Urothelium cell line (cell line): ENCODE measurements at regions not wholly inside any gene's neighbourhood (a gene's known extent, or its start where the extent isn't known, plus 50 kb on each side); places are given as distances from the start of the nearest gene placed in this dataset.
A peak's percentile ranks its signal among the peaks of the same experiment; 100 is the strongest.
"Not testable (repeated sequence)": the region's sequence is repeated elsewhere in the genome, so short reads cannot be mapped to it uniquely, and the experiment has no call there.

Experiments used
- DNase-seq: peaks from one replicate; pipeline ENCODE4 v3.0.0; 2011; ENCODE audit warnings: low spot score, mixed read lengths
- FAIRE-seq: peaks from 2 replicates; lab custom pipeline; 2011; peaks lifted over from hg19 to GRCh38; lab: Jason Lieb, UNC

- FAIRE-seq (no peak), DNase-seq (no peak)
Measured at GRCh38 chr11:133653336-133653735, 121.0 kb upstream of the OPCML start.

- DNase-seq (no peak), FAIRE-seq (no peak)
Measured at GRCh38 chr11:133650082-133650481, 117.8 kb upstream of the OPCML start.

- FAIRE-seq = no peak
- no peak for DNase-seq
Measured at GRCh38 chr11:133649040-133649439, 116.7 kb upstream of the OPCML start.

- DNase-seq (no peak), FAIRE-seq (no peak)
Measured at GRCh38 chr11:133639408-133639807, 107.1 kb upstream of the OPCML start.

- DNase-seq (no peak), FAIRE-seq (no peak)
Measured at GRCh38 chr11:133638921-133639320, 106.6 kb upstream of the OPCML start.

DNA sequence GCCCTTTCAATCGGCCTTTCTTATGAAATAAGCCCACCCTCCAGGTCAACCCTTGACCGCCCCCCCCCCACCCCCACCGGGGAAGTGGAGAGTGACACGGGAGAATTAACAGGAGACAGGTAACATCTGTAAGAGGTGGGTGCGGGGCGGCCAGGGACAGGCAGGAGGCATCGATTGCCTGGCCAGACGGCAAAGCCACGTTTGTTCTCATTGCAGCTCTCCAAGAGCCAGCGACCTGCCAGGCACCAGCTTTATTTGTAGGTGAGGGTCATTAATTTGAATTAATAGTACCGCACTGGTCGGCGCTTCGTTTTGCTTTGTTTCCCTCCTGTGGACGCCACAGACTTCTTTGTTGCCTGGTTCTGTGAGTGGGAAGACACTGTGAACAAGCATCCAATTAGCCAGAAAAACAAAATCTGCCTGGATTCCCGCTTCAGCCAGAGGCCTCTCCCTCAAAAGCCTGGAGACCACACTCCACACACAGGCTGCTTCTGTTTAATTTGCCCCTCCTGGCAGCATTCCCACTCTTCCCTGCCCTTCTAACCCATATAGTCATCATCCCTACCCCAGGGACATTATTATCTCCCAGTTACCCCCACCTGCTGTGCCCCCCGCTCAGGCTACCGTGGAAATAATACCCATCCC, 104.5 kb upstream of the OPCML start:
- no peak for FAIRE-seq
- DNase-seq = no peak

GRCh38 chr11:133635244-133635739, 103.0 kb upstream of the OPCML start:
- FAIRE-seq = no peak
- no peak for DNase-seq

DNA sequence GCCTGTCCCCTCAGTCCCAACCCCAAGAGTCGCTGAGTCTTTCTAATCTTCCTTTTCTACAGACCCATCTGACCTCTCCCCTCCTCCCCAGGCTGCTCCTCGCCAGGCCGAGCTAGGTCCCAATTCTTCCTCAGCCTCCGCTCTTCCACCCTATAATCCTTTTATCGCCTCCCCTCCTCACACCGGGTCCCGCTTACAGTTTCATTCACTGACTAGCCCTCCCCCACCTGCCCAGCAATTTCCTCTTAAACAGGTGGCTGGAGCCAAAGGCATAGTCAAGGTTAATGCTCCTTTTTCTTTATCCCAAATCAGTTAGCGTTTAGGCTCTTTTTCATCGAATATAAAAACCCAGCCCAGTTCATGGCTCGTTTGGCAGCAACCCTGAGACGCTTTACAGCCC, 96.1 kb upstream of the OPCML start:
- not testable (repeated sequence) for FAIRE-seq, DNase-seq

GRCh38 chr11:133621611-133622010, 89.3 kb upstream of the OPCML start:
- FAIRE-seq = no peak
- DNase-seq = no peak

DNA sequence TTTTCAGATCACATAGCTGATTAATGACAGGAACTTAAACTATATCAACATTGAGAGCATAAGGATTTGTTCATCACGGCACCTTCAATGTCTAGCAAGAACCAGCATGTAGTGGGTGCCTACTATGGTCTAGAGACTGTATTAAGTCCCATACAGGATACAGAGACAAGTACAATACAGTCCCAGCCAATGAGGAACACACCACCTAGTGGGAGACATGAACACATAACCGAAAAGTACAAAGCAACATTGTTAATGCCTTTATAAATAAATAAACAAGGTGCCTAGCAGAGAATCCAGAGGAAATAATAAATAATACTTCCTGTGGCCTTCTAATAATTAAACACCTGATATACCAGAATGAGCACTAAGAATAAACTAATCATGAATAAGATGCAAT, 87.7 kb upstream of the OPCML start:
- DNase-seq (peak; percentile 18), FAIRE-seq (no peak)

GRCh38 chr11:133619397-133619796, 87.1 kb upstream of the OPCML start:
- no peak for DNase-seq
- FAIRE-seq = no peak

DNA sequence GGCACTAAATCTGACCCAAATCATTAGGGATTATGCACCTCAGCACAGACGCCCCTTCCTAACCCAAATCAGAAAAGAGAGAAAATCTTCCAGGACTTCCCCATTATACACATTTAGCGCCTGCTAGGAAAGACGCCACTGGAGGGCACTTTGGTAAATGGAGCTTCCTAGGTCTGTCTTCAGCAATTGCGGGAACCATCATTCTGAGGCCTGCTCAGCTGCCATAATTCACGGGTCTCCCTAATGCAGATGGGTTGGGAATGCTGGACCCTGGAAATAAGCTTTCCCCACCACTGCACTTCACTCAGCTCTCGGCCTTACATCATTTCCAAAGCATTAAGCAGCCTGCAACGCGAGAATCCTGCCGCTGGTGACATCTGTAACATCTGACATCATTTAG, 86.2 kb upstream of the OPCML start:
- no peak for FAIRE-seq

DNA sequence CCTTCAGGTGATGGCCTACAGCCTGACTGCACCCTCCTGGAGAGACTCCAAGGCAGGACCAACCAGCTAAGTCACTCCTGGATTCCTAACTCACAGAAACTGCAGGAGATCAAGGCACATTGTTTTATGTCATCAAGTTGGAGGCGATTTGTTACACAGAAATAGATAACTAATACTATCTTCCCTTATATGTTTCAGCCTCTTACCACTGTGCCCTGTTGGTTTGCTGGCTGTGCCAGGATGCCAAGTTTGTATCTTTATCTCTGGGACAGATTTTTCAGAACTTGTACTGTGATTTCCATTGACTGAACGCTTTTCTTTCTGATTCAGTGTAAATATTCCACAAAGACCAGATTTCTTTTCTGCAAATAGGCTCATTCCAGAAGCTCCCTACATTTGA, 76.2 kb upstream of the OPCML start:
- FAIRE-seq = no peak

More for the DNA sequence above, 86.2 kb upstream of the OPCML start:
- DNase-seq = no peak

DNA sequence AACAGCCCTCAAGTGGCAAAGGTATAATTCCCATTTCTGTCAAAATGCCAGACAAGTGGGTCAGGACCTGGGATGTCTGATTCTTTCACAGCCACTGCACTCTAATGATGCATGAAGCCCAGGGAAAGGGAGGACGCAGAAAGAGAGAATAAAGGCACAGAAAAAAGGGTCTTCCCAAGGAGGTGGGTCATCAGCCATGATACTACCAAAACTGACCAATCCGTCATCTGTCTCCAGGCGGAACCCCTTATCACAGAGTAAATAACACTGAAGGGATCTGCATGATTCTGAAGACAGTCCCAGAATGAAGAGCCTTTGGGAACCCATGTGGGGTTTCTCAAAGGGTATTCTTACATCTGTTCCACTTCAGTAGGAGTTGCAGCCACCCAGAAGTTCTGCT, 73.8 kb upstream of the OPCML start:
- FAIRE-seq = no peak
- no peak for DNase-seq

More for the DNA sequence above, 76.2 kb upstream of the OPCML start:
- DNase-seq = no peak

DNA sequence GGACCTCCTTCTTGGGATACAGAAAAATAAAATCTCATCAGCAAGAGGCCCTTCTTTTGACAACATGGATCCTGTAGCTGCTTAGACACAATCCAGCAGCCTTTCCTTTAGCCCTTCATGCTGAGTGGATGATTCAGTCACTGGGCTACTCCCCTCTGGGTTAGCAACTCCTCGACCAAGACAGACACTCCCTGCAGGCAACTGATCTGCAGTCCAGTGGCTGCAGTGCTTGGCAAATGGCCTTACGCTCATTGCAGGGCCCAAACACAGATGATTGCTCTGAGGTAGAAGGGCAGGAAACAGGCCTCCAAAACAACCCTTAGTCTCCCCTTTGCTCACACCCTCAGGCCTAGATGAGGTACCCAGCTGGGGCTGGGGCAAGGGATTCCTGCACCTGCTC, 73.2 kb upstream of the OPCML start:
- FAIRE-seq = no peak

DNA sequence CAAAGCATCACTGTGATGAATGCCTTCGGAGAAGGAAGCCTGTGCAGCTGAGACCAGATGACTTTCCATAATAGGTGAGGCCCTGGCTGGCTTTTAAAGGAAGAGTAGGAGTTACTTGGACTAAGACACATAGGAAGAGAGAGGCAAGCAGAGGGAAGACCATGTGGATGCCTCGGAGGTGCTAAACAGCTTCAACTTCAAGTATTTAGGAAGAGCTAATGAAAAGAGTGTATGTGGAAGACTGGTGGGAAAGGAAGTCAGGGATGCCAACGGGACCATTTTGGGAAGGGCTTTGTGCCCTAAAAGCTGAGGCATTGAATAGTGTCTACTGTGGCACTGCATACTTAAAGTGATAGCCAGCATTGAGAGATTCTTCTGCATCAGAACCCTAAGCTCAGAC, 69.3 kb upstream of the OPCML start:
- FAIRE-seq (no peak), DNase-seq (no peak)

More for the DNA sequence above, 73.2 kb upstream of the OPCML start:
- DNase-seq = no peak

DNA sequence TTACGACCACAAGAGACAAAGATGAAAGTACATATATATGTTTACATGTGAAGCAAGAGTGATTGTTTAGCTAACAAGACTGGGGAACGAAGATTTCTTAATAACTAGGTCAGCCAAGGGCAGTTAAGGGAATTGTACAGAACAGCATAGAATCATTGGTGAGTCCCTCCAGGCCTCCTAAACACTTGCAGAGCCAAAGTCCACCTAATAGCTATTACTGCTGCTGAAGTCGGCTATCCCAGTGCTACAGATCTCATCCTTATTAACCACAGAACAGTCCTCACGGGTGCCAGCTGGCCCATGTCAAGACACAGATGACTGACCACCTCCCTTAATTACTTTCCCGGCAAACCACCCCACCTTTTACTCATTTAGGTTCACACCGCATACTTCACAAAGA, 68.5 kb upstream of the OPCML start:
- DNase-seq = no peak
- no peak for FAIRE-seq

- no peak for DNase-seq
- no peak for FAIRE-seq
Measured at GRCh38 chr11:133600306-133600705, 68.0 kb upstream of the OPCML start.

GRCh38 chr11:133598906-133599305, 66.6 kb upstream of the OPCML start:
- FAIRE-seq (no peak), DNase-seq (no peak)

- DNase-seq = no peak
- FAIRE-seq = no peak
Measured at GRCh38 chr11:133597236-133597635, 64.9 kb upstream of the OPCML start.

GRCh38 chr11:133595998-133596590, 63.8 kb upstream of the OPCML start:
- DNase-seq = no peak
- no peak for FAIRE-seq

- FAIRE-seq (no peak), DNase-seq (no peak)
Measured at GRCh38 chr11:133593036-133593435, 60.7 kb upstream of the OPCML start.
